H1 (cell line): ENCODE measurements at regions not wholly inside any gene's neighbourhood (a gene's known extent, or its start where the extent isn't known, plus 50 kb on each side); places are given as distances from the start of the nearest gene placed in this dataset.

Source experiments
- CTCF ChIA-PET: fragments of 300-600 bp; sonication (Branson Sonifier 250); formaldehyde crosslinking; loops from one replicate; lab custom pipeline; 2021; ENCODE audit not compliant: partially characterized antibody; lab: Charles Lee
- POLR2A ChIA-PET: fragments of 300-600 bp; sonication (Branson Sonifier 250); formaldehyde crosslinking; loops from one replicate; lab custom pipeline; 2021; ENCODE audit warnings: inconsistent platforms; ENCODE audit not compliant: partially characterized antibody; lab: Charles Lee
- DNase-seq, 2 experiments: peaks; one replicate each; pipeline versions ENCODE4 v3.0.0 to v3.0.0-alpha.2; 2010 to 2022; ENCODE audit warnings: low spot score in 2 of 2, low read depth in 1 of 2, mixed read lengths in 1 of 2
- FAIRE-seq: peaks from 2 replicates; lab custom pipeline; 2011; peaks lifted over from hg19 to GRCh38; lab: Jason Lieb, UNC
- H2AFZ ChIP-seq: 2 replicates; pipeline ENCODE4 v1.8.1; 2012; ENCODE audit warnings: low read length, inconsistent platforms
- H2AK5ac ChIP-seq: 2 replicates; pipeline ENCODE4 v1.6.1; 2013; ENCODE audit warnings: low read depth, low read length
- H2BK120ac ChIP-seq: replicated peaks from 2 replicates; pipeline ENCODE3; 2013; ENCODE audit warnings: low read depth, low read length, inconsistent platforms
- H2BK12ac ChIP-seq: 2 replicates; pipeline ENCODE4 v1.6.1; 2013; ENCODE audit warnings: low read depth, low read length
- H2BK15ac ChIP-seq: 2 replicates; pipeline ENCODE4 v1.6.1; 2013; ENCODE audit warnings: low read length
- H2BK20ac ChIP-seq: 2 replicates; pipeline ENCODE4 v1.6.1; 2013; ENCODE audit warnings: low read length
- H2BK5ac ChIP-seq: 2 replicates; pipeline ENCODE4 v1.6.1; 2013; ENCODE audit warnings: low read depth, low read length
- H3K14ac ChIP-seq: 2 replicates; pipeline ENCODE4 v1.6.1; 2013; ENCODE audit warnings: inconsistent platforms; ENCODE audit not compliant: insufficient read length
- H3K18ac ChIP-seq: 2 replicates; pipeline ENCODE4 v1.6.1; 2013; ENCODE audit warnings: low read length; ENCODE audit errors: extremely low read depth
- H3K23ac ChIP-seq: 2 replicates; pipeline ENCODE4 v1.6.1; 2013; ENCODE audit warnings: inconsistent platforms; ENCODE audit not compliant: insufficient read length
- H3K23me2 ChIP-seq: 2 replicates; pipeline ENCODE4 v1.6.1; 2013; ENCODE audit warnings: low read depth, low read length
- H3K27ac ChIP-seq: 2 replicates; pipeline ENCODE4 v1.6.1; 2011; ENCODE audit warnings: low read depth, low read length, inconsistent platforms
- H3K27me3 ChIP-seq, 4 experiments: replicated peaks in 1 of 4; 1 replicate in 1 of 4; 2 replicates in 3 of 4; pipeline versions ENCODE4 v1.6.1 to v1.8.1; 2011 to 2013; ENCODE audit warnings: low read length in 3 of 4, mild to moderate bottlenecking in 3 of 4, inconsistent platforms in 2 of 4, mixed read lengths in 2 of 4, moderate library complexity in 1 of 4; ENCODE audit not compliant: control insufficient read depth in 3 of 4, insufficient read depth in 3 of 4; ENCODE audit errors: extremely low read depth in 1 of 4
- H3K36me3 ChIP-seq, 4 experiments: 2 replicates each; pipeline versions ENCODE4 v1.6.1 to v1.8.1; 2011 to 2013; ENCODE audit warnings: mild to moderate bottlenecking in 4 of 4, low read length in 3 of 4, moderate library complexity in 2 of 4, control low read depth in 1 of 4, inconsistent platforms in 1 of 4; ENCODE audit not compliant: insufficient read depth in 4 of 4, control insufficient read depth in 2 of 4
- H3K4ac ChIP-seq: replicated peaks from 2 replicates; pipeline ENCODE3; 2013; ENCODE audit warnings: low read length, low read depth, mixed read lengths, inconsistent platforms; ENCODE audit not compliant: insufficient read length
- H3K4me1 ChIP-seq, 4 experiments: replicated peaks in 1 of 4; 1 replicate in 1 of 4; 2 replicates in 3 of 4; pipeline versions ENCODE4 v1.6.1 to v1.8.1; 2011 to 2013; ENCODE audit warnings: low read length in 3 of 4, inconsistent platforms in 2 of 4, mixed read lengths in 1 of 4; ENCODE audit not compliant: insufficient read depth in 4 of 4, control insufficient read depth in 3 of 4
- H3K4me2 ChIP-seq, 2 experiments: 2 replicates each; pipeline versions ENCODE4 v1.6.1 to v1.8.1; 2011 to 2013; ENCODE audit warnings: low read depth in 2 of 2, low read length in 2 of 2, control low read depth in 1 of 2, inconsistent platforms in 1 of 2, mild to moderate bottlenecking in 1 of 2; ENCODE audit not compliant: insufficient read depth in 1 of 2
- H3K4me3 ChIP-seq, 4 experiments: fragments of 200-600, 300-600 bp in 1 of 4; sonication (generic), shearing (Covaris generic), sonication (Bioruptor Twin) in 1 of 4; 2 replicates each; pipeline versions ENCODE4 v1.5.1 to v1.8.1; 2011 to 2016; ENCODE audit warnings: low read length in 4 of 4, low read depth in 3 of 4, control low read depth in 2 of 4, inconsistent platforms in 2 of 4, mild to moderate bottlenecking in 2 of 4, mixed read lengths in 1 of 4, moderate library complexity in 1 of 4; ENCODE audit not compliant: insufficient read depth in 2 of 4; ENCODE audit errors: extremely low read depth in 1 of 4
- H3K56ac ChIP-seq: replicated peaks from 2 replicates; pipeline ENCODE3; 2013; ENCODE audit warnings: low read depth, mild to moderate bottlenecking, mixed read lengths, low read length, inconsistent platforms; ENCODE audit not compliant: insufficient read length
- H3K79me1 ChIP-seq: 2 replicates; pipeline ENCODE4 v1.6.1; 2013; ENCODE audit warnings: low read depth, low read length, control low read depth
- H3K79me2 ChIP-seq, 2 experiments: 2 replicates each; pipeline versions ENCODE4 v1.6.1 to v1.8.1; 2012 to 2013; ENCODE audit warnings: low read length in 2 of 2, mild to moderate bottlenecking in 2 of 2, inconsistent platforms in 1 of 2; ENCODE audit not compliant: insufficient read depth in 2 of 2, control insufficient read depth in 1 of 2
- H3K9ac ChIP-seq, 4 experiments: replicated peaks in 1 of 4; 1 replicate in 1 of 4; 2 replicates in 3 of 4; pipeline versions ENCODE4 v1.6.1 to v1.8.1; 2011 to 2013; ENCODE audit warnings: low read depth in 3 of 4, low read length in 3 of 4, control low read depth in 2 of 4, mild to moderate bottlenecking in 2 of 4, moderate library complexity in 2 of 4, inconsistent platforms in 1 of 4; ENCODE audit errors: extremely low read depth in 1 of 4
- H3K9me3 ChIP-seq, 2 experiments: 2 replicates each; pipeline versions ENCODE4 v1.6.1 to v1.8.1; 2012 to 2013; ENCODE audit warnings: mild to moderate bottlenecking in 2 of 2, moderate library complexity in 2 of 2, control low read depth in 1 of 2, inconsistent platforms in 1 of 2, low read depth in 1 of 2, low read length in 1 of 2, mixed read lengths in 1 of 2; ENCODE audit not compliant: insufficient read depth in 2 of 2
- H4K20me1 ChIP-seq, 2 experiments: replicated peaks in 1 of 2; 2 replicates each; pipeline versions ENCODE3 to v1.8.1; 2011 to 2013; ENCODE audit warnings: inconsistent platforms in 2 of 2, low read length in 2 of 2, mild to moderate bottlenecking in 1 of 2; ENCODE audit not compliant: insufficient read depth in 2 of 2, control insufficient read depth in 1 of 2
- H4K5ac ChIP-seq: 2 replicates; pipeline ENCODE4 v1.6.1; 2013; ENCODE audit warnings: low read length, low read depth, mixed read lengths, inconsistent platforms; ENCODE audit not compliant: insufficient read length
- H4K8ac ChIP-seq: 2 replicates; pipeline ENCODE4 v1.8.0; 2013; ENCODE audit warnings: mild to moderate bottlenecking, moderate library complexity, low read length, inconsistent platforms; ENCODE audit not compliant: insufficient read depth; ENCODE audit errors: extremely low read depth
- H4K91ac ChIP-seq: replicated peaks from 2 replicates; pipeline ENCODE3; 2013; ENCODE audit warnings: low read length, mixed read lengths, inconsistent platforms; ENCODE audit not compliant: insufficient read length
- BCL11A ChIP-seq, 2 experiments: IDR thresholded peaks; one replicate each; pipeline ENCODE4 v1.6.1; 2011; ENCODE audit warnings: low read depth in 2 of 2, low read length in 2 of 2, mild to moderate bottlenecking in 2 of 2
- EZH2 ChIP-seq: fragments of 200-600 bp; sonication (generic); IDR thresholded peaks from 2 replicates; pipeline ENCODE4 v1.7.1; 2012; ENCODE audit warnings: low read depth, mild to moderate bottlenecking, moderate library complexity, low read length, inconsistent platforms; ENCODE audit not compliant: severe bottlenecking
- HDAC2 ChIP-seq, 2 experiments: fragments of 300-600 bp in 1 of 2; sonication (generic) in 1 of 2; IDR thresholded peaks; 2 replicates each; pipeline ENCODE4 v1.6.1; 2011 to 2012; ENCODE audit warnings: low read depth in 2 of 2, low read length in 2 of 2, mild to moderate bottlenecking in 2 of 2, moderate library complexity in 2 of 2, borderline replicate concordance in 1 of 2, inconsistent platforms in 1 of 2
- JUND ChIP-seq: IDR thresholded peaks from 2 replicates; pipeline ENCODE4 v1.6.1; 2011; ENCODE audit warnings: mild to moderate bottlenecking, improper control_type of control experiment, low read length
- MAFK ChIP-seq: IDR thresholded peaks from 2 replicates; pipeline ENCODE4 v1.6.1; 2012; ENCODE audit warnings: low read depth, mild to moderate bottlenecking, improper control_type of control experiment, low read length
- PHF8 ChIP-seq: fragments of 200-600 bp; sonication (generic); conservative IDR thresholded peaks from 2 replicates; pipeline ENCODE4 v1.7.1; 2012; ENCODE audit warnings: low read depth, mild to moderate bottlenecking, inconsistent platforms, low read length, moderate library complexity
- SIX5 ChIP-seq: IDR thresholded peaks from 2 replicates; pipeline ENCODE4 v1.6.1; 2011; ENCODE audit warnings: mild to moderate bottlenecking, low read depth, low read length
- YY1 ChIP-seq: IDR thresholded peaks from 2 replicates; pipeline ENCODE4 v1.6.1; 2011; ENCODE audit warnings: low read depth, mild to moderate bottlenecking, low read length
- WGBS, 2 experiments: shearing (Covaris generic) in 1 of 2; methylation state at CpG; one replicate each; pipeline versions ENCODE4 v1.1.6 to v1.1.7; 2013 to 2015; ENCODE audit warnings: low lambda C conversion rate in 2 of 2, mixed read lengths in 2 of 2, inconsistent platforms in 1 of 2, low coverage in 1 of 2, missing lambda C conversion rate in 1 of 2; ENCODE audit not compliant: insufficient replicate concordance in 2 of 2, insufficient coverage in 1 of 2, insufficient read length in 1 of 2; ENCODE audit errors: extremely low coverage in 1 of 2, missing lambda C conversion rate in 1 of 2; 5-methylcytosine and 5-hydroxymethylcytosine counted together
- TF ChIP-seq, protein P1 (sequence below), 3 experiments: IDR thresholded peaks; 1 replicate in 2 of 3; 2 replicates in 1 of 3; pipeline versions ENCODE4 v1.5.1 to v1.6.1; 2011; ENCODE audit warnings: low read length in 3 of 3, mild to moderate bottlenecking in 3 of 3, inconsistent platforms in 2 of 3, low read depth in 1 of 3, moderate library complexity in 1 of 3; ENCODE audit not compliant: insufficient read depth in 1 of 3; ENCODE audit errors: control extremely low read depth in 1 of 3
- TF ChIP-seq, protein P2 (sequence below): IDR thresholded peaks from 2 replicates; pipeline ENCODE4 v1.6.1; 2012; ENCODE audit warnings: low read length, inconsistent platforms

DNA sequence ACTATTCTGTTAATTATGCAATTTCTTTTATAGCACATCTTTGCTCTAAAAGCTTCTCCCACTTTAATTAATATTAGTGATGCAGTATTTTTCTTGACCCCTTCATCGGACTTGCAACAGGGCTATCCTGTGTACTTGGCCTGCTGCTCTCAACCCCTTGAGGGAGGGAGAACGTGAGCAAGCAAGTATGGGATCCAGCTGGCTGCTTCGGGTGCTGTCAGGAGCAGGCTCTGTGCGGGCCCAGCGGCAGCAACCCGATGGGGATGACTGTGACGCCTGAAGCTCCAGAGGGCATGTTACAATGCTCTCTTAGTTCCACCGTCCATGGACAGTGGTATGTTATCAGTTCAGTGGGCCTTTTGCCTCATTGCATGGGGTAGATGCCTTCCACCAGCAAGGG is 519.8 kb upstream of the CITED2 start:
- no peaks in the 10 kb centered on the region for H3K36me3 ChIP-seq
- H4K91ac ChIP-seq = no peak overlapping the region
- POLR2A ChIA-PET = no interaction called here
- no peak overlapping the region for H2BK15ac ChIP-seq
- no peak overlapping the region for H2BK20ac ChIP-seq
- H3K4me2 ChIP-seq = no peak overlapping the region
- H3K4me3 ChIP-seq = no peak overlapping the region
- H4K8ac ChIP-seq = no peak overlapping the region
- H3K4me1 ChIP-seq = peaks cover 0 to 3% (median 0%) of the 10 kb centered on the region in 4 experiments; a peak in 3 of 7 replicates
- no peak overlapping the region for H3K23ac ChIP-seq
- H3K23me2 ChIP-seq = no peaks in the 10 kb centered on the region
- H3K9me3 ChIP-seq = no peaks in the 10 kb centered on the region
- no peaks in the 10 kb centered on the region for H3K79me2 ChIP-seq
- H4K5ac ChIP-seq = no peak overlapping the region
- 97% methylated on average over 8 of the region's 8 CpGs; no CpG with 5 or more reads in 1 of the 2 experiments for WGBS, 2 experiments
- no peak overlapping the region for H3K4ac ChIP-seq
- FAIRE-seq (no peak), DNase-seq (no peak)
- H3K79me1 ChIP-seq = no peaks in the 10 kb centered on the region
- CTCF ChIA-PET = interaction anchor here (0.6 to 2.6 kb wide), 5 partner anchors 11 to 525 kb away, joined by 3 to 11 read pairs (median 3); no protein-coding TSS in a partner anchor
- peak overlapping the region; percentile 38 for H2BK120ac ChIP-seq
- H3K56ac ChIP-seq = no peak overlapping the region
- H4K20me1 ChIP-seq = no peaks in the 10 kb centered on the region
- H2BK12ac ChIP-seq = 0 out of 2 replicates have a peak overlapping the region, but pooled peaks have one; percentile 60
- H2BK5ac ChIP-seq = no peak overlapping the region
- H3K27ac ChIP-seq = no peak overlapping the region
- H2AFZ ChIP-seq = 0 out of 2 replicates have a peak overlapping the region, but pooled peaks have one; percentile 41
- no peaks in the 10 kb centered on the region for H3K27me3 ChIP-seq
- no peak overlapping the region for H3K14ac ChIP-seq
- H3K9ac ChIP-seq = no peak overlapping the region
- H3K18ac ChIP-seq = no peak overlapping the region
- H2AK5ac ChIP-seq = no peak overlapping the region
- TF ChIP-seq EZH2 (no peak), PHF8 (no peak), HDAC2 (IDR thresholded peaks at IDR 0.05; ENCODE audit: borderline replicate concordance in 1 of 2, low read depth in 2 of 2, low read length in 2 of 2) (no peak), YY1 (no peak), SIX5 (no peak), JUND (no peak), BCL11A (IDR thresholded peaks at IDR 0.05; ENCODE audit: low read depth in 2 of 2, low read length in 2 of 2) (no peak), MAFK (no peak)
- TF ChIP-seq, protein P1, sequence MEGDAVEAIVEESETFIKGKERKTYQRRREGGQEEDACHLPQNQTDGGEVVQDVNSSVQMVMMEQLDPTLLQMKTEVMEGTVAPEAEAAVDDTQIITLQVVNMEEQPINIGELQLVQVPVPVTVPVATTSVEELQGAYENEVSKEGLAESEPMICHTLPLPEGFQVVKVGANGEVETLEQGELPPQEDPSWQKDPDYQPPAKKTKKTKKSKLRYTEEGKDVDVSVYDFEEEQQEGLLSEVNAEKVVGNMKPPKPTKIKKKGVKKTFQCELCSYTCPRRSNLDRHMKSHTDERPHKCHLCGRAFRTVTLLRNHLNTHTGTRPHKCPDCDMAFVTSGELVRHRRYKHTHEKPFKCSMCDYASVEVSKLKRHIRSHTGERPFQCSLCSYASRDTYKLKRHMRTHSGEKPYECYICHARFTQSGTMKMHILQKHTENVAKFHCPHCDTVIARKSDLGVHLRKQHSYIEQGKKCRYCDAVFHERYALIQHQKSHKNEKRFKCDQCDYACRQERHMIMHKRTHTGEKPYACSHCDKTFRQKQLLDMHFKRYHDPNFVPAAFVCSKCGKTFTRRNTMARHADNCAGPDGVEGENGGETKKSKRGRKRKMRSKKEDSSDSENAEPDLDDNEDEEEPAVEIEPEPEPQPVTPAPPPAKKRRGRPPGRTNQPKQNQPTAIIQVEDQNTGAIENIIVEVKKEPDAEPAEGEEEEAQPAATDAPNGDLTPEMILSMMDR (IDR thresholded peaks at IDR 0.05; ENCODE audit: control extremely low read depth in 1 of 3, insufficient read depth in 1 of 3, low read depth in 1 of 3, low read length in 3 of 3) = no peak
- TF ChIP-seq, protein P2, sequence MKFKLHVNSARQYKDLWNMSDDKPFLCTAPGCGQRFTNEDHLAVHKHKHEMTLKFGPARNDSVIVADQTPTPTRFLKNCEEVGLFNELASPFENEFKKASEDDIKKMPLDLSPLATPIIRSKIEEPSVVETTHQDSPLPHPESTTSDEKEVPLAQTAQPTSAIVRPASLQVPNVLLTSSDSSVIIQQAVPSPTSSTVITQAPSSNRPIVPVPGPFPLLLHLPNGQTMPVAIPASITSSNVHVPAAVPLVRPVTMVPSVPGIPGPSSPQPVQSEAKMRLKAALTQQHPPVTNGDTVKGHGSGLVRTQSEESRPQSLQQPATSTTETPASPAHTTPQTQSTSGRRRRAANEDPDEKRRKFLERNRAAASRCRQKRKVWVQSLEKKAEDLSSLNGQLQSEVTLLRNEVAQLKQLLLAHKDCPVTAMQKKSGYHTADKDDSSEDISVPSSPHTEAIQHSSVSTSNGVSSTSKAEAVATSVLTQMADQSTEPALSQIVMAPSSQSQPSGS = no peak
